GM12801 (cell line): ENCODE measurements at regions not wholly inside any gene's neighbourhood (a gene's known extent, or its start where the extent isn't known, plus 50 kb on each side); places are given as distances from the start of the nearest gene placed in this dataset.

Experiments used
- TF ChIP-seq, protein P1 (sequence below): IDR thresholded peaks from one replicate; pipeline ENCODE4 v1.5.1; 2011; ENCODE audit warnings: control low read depth; ENCODE audit not compliant: insufficient read length; ENCODE audit errors: extremely low read depth

DNA sequence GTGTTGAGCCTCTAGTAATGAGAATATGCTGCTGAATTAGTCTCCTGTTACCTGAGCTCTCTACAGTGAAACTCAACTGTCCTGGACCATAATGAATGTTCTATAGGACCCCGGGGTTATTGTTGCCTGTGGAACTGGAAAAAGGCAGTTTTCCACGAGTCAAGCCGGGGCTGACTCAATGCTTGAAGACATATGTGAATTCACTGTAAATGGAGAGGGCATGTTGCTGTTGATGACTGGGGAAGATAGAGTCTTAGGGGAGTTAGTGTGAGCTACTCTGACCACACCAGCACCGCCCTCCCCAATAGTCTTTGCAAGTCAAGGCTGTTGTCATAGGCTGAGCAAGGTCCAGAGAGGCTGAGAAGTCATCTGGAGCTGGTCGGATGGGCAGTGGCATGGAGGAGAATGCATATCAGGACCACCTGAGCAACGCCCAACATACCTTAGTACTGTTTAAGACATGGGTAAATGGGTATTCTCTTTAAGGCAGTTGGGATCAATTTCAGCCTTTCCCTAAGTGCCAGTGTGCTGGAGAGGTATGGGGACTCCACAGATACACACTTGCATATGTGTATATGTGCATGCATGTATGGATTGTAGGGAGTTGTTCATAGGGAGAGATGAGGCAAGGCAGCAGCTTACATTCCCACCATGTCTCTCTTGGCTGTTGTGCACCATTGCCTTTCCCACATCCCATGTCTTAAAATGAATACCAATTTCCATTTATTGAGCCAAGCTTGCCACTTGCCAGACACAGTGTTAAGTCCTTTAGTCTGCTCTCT lies 230.1 kb upstream of the NAV2 start:
- TF ChIP-seq, protein P1, sequence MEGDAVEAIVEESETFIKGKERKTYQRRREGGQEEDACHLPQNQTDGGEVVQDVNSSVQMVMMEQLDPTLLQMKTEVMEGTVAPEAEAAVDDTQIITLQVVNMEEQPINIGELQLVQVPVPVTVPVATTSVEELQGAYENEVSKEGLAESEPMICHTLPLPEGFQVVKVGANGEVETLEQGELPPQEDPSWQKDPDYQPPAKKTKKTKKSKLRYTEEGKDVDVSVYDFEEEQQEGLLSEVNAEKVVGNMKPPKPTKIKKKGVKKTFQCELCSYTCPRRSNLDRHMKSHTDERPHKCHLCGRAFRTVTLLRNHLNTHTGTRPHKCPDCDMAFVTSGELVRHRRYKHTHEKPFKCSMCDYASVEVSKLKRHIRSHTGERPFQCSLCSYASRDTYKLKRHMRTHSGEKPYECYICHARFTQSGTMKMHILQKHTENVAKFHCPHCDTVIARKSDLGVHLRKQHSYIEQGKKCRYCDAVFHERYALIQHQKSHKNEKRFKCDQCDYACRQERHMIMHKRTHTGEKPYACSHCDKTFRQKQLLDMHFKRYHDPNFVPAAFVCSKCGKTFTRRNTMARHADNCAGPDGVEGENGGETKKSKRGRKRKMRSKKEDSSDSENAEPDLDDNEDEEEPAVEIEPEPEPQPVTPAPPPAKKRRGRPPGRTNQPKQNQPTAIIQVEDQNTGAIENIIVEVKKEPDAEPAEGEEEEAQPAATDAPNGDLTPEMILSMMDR, result no peak

DNA sequence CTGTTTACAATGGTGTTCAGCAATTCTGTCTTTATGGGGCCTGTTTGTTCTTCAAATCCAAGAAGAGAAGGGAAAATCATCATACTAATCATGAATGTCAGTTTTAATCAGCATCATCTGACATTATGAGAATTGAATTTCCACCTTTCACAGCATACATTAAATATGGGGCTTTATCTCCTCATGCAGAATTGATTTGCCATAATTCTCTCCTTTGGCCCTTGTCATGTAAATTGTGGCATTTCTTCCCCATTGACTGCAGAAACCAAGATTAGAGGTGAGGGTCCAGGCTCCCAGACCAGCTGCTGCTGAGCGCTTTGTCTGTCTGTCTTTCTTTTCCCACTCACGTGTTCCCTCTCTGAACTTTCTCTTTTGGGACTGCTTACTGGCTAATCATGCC lies 232.1 kb upstream of the NAV2 start:
- TF ChIP-seq, protein P1, result no peak

DNA sequence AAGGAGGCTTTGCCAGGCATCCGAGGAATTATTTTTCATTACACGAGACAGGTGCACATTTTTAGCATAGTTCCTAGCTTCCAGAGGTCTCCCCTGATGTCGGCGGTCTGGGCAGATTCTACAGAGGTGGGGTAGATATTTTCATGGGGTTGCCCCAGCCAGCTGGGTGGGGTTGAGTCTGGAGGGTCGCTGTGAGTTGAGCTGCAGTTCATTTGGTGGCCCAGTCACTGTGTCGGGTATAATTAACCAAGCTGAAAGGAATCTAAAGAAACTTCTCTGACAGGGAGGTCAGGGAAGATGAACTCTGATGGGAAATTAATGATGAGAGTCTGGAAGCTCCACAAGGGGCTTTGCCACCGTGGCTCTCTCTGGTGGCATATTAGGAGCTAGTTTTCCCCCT lies 233.7 kb upstream of the NAV2 start:
- TF ChIP-seq, protein P1, result no peak

DNA sequence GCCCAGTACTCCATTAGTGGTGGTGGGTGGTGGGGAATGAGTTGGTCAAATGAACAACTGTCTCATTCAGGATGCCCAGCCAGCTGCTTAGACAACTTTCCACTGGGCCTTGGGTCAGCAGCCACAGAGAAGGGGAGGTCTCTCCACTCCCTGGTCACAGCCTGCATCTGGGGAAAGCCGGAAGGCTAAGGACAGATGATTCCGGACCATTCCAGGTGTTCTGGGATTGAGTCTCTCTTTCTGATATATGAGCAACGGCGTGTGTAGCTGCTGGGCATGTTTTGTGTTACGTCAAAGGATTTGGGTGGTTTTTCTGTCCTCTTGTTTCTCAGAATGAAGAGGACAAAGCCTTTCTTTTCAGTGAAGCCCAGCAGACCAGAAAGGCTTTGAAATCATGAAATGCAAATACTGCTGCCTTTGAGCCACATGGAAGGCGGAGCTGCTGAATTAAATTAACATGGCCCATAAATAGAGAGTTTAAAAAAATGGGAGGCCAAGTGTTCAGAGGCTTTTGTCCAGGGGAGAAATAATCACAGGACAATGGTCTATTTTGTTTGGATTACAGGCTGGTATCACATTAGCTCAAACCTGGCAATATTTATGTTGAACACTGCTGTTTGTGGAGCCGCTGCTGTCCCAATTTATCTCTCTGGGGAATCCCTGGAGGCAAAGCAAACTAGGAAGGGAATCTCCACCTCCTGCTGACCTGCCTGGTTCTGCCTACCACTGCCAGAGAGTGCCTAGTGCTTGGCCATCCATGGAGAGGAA lies 234.4 kb upstream of the E2F8 start:
- TF ChIP-seq, protein P1, result no peak

DNA sequence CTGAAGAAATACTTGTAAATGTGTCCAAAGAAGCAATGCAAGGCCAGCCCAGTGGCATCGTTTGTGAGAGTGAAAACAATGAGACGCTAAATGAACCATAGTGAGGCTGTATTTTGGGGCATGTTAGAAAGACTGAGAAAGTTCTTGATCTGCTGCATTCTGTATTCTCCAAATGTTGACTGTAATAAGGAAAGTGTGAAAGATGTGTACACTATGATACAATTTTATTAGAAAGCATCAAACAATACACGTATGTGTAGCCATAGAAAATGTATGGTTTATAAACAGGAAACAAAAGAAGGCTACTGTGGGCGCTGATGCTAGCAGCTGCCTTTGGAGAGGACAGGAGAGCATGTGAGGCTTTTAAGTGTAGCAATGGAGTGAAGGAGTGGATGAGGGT lies 233.5 kb upstream of the E2F8 start:
- TF ChIP-seq, protein P1, result no peak

DNA sequence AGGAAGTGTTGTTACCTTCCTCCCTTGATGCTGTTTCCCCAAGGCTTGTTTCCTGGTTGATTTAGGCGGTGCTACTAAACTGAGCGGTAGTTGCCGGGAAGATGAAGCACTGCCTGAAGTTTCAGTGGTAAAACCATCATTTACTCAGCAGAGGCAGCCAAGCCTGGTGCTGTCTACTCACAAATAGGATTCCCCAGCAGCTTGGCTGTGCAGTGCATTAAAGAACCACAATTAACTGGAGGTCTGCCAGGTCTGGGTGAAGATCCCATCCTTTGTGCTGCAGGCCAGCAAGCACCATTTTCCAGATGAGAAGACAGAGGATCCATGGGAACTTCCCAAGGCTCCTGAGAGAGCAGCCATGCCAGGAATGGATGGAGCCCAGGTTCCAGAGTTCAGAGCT lies 231.9 kb upstream of the E2F8 start:
- TF ChIP-seq, protein P1, result no peak

DNA sequence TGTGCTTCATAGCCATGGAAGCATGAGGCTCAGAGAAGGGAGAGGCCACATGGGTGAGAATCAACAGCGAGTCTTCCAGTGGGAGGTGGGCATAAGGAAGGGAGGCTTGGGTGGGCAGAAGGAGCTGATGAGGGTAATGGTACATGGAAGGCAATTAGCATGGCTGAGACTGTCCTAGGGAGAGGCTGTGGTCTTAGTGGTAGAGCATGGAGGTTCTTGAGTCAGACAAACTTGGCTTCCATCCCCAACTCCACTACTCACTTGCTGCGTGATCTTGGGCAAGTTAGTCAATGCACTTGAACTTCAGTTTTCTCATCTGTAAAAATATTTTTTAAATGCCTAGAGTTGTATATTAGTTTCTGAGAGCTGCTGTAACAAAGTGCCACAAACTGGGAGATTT lies 227.2 kb upstream of the E2F8 start:
- TF ChIP-seq, protein P1, result no peak
